Right atrium auricular region (tissue), 2 donors: ENCODE measurements at regions not wholly inside any gene's neighbourhood (a gene's known extent, or its start where the extent isn't known, plus 50 kb on each side); places are given as distances from the start of the nearest gene placed in this dataset.

Experiments
- DNase-seq: peaks from one replicate; pipeline ENCODE4 v3.0.0-alpha.2; 2019; ENCODE audit warnings: low spot score
- H3K27ac ChIP-seq, 2 donors: fragments of 200-600 bp; sonication (generic); 1 replicate in 1 of 2; 2 replicates in 1 of 2; pipeline ENCODE4 v1.5.1; 2016 to 2019
- H3K27me3 ChIP-seq, 2 donors: fragments of 200-600 bp; sonication (generic); one replicate each; pipeline versions ENCODE4 v1.5.1 to v1.6.0; 2017 to 2019
- H3K36me3 ChIP-seq: fragments of 200-600 bp; sonication (generic); one replicate; pipeline ENCODE4 v1.5.1; 2016
- H3K4me1 ChIP-seq, 2 donors: fragments of 200-600 bp; sonication (generic); one replicate each; pipeline versions ENCODE4 v1.5.1 to v1.6.0; 2017 to 2019
- H3K4me3 ChIP-seq, 2 donors: fragments of 200-600 bp; sonication (generic); 1 replicate in 1 of 2; 2 replicates in 1 of 2; pipeline ENCODE4 v1.5.1; 2017 to 2019; ENCODE audit warnings: mild to moderate bottlenecking in 1 of 2, moderate library complexity in 1 of 2
- H3K9me3 ChIP-seq, 2 donors: fragments of 200-600 bp; sonication (generic); one replicate each; pipeline ENCODE4 v1.5.1; 2019
- TF ChIP-seq, protein P1 (sequence below), 2 donors: fragments of 200-600 bp; sonication (generic); IDR thresholded peaks; one replicate each; pipeline ENCODE4 v1.5.1; 2019; ENCODE audit warnings: antibody characterized with exemption in 2 of 2

DNA sequence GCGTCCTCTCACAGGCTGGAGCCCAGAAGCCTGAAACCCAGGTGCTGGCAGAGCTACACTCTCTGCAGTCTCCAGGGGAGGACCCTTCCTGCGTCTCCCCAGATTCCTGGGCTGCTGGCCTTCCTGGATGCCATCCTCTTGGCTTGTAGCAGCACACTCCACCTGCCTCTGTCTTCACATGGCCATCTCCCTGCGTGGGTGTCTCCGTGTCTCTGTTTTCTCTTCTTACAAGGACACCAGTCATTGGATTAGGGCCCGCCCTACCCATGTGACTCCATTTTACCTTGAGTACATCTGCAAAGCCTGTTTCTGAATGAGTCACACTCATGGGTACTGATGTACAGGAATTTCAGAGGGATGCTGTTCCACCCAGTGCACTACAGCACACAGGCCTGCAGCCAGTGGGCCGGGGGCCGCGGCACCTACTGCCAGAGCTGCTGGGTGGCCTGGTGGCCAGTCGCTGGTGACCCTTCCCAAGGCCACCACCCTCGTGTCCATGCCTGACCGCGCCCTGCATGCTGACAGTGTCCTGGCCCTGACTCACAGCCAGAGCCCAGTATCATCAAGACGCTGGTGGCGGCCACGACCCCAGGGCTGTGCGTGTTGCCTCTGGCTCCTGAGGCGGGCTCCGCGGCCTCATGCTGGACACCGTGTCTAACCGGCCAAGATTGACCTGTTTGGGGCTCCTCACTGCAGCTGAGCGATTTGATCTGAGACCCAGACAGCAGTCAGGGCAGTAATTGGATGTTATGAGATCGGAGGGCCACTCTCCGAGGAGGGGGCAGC is 63.6 kb upstream of the NKX1-1 start:
- Histone ChIP-seq H3K36me3 (no peaks in the 10 kb centered on the region), H3K27ac (no peak overlapping the region), H3K9me3 (no peaks in the 10 kb centered on the region), H3K4me1 (peaks cover 0 to 13% of the 10 kb centered on the region in 2 donors), H3K4me3 (no peak overlapping the region), H3K27me3 (peaks cover 0 to 14% of the 10 kb centered on the region in 2 donors)
- TF ChIP-seq, protein P1, sequence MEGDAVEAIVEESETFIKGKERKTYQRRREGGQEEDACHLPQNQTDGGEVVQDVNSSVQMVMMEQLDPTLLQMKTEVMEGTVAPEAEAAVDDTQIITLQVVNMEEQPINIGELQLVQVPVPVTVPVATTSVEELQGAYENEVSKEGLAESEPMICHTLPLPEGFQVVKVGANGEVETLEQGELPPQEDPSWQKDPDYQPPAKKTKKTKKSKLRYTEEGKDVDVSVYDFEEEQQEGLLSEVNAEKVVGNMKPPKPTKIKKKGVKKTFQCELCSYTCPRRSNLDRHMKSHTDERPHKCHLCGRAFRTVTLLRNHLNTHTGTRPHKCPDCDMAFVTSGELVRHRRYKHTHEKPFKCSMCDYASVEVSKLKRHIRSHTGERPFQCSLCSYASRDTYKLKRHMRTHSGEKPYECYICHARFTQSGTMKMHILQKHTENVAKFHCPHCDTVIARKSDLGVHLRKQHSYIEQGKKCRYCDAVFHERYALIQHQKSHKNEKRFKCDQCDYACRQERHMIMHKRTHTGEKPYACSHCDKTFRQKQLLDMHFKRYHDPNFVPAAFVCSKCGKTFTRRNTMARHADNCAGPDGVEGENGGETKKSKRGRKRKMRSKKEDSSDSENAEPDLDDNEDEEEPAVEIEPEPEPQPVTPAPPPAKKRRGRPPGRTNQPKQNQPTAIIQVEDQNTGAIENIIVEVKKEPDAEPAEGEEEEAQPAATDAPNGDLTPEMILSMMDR (IDR thresholded peaks at IDR 0.05): no peak
- DNase-seq: no peak

GRCh38 chr4:1469043-1469442 is 62.8 kb upstream of the NKX1-1 start:
- DNase-seq: no peak
- no peak overlapping the region for H3K27ac ChIP-seq

GRCh38 chr4:1467581-1468458 is 61.6 kb upstream of the NKX1-1 start:
- H3K4me1 ChIP-seq: peaks cover 0 to 13% of the 10 kb centered on the region in 2 donors
- no peaks in the 10 kb centered on the region for H3K36me3 ChIP-seq
- no peak for DNase-seq
- H3K4me3 ChIP-seq: no peak overlapping the region
- no peaks in the 10 kb centered on the region for H3K9me3 ChIP-seq
- H3K27me3 ChIP-seq: peaks cover 0 to 14% of the 10 kb centered on the region in 2 donors
- TF ChIP-seq, protein P1 (IDR thresholded peaks at IDR 0.05): no peak
- H3K27ac ChIP-seq: no peak overlapping the region

More at GRCh38 chr4:1469043-1469442, 62.8 kb upstream of the NKX1-1 start:
- TF ChIP-seq, protein P1 (IDR thresholded peaks at IDR 0.05): no peak
- Histone ChIP-seq H3K4me3 (no peak overlapping the region), H3K36me3 (no peaks in the 10 kb centered on the region), H3K9me3 (no peaks in the 10 kb centered on the region), H3K27me3 (peaks cover 0 to 14% of the 10 kb centered on the region in 2 donors), H3K4me1 (peaks cover 0 to 13% of the 10 kb centered on the region in 2 donors)

DNA sequence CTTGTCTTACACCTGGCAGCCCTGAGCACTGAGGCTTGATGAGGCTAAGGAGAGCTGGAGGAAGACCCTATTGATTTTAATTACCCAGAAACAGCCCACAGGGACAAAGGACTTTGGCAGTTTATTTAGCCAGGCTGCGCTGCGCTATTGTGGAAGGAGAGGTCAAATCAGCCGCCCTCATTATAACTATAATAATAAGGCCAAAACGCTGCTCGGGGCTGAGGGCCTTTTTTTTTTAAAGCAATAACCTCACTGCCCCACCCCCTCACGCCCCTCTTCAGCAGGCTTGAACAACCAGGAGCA is 60.6 kb upstream of the NKX1-1 start:
- TF ChIP-seq, protein P1 (IDR thresholded peaks at IDR 0.05): no peak
- Histone ChIP-seq H3K9me3 (no peaks in the 10 kb centered on the region), H3K27me3 (peaks cover 0 to 8% of the 10 kb centered on the region in 2 donors), H3K4me3 (no peak overlapping the region), H3K4me1 (peaks cover 0 to 5% of the 10 kb centered on the region in 2 donors), H3K27ac (no peak overlapping the region), H3K36me3 (no peaks in the 10 kb centered on the region)
- no peak for DNase-seq

GRCh38 chr4:1466034-1466862 is 60.0 kb upstream of the NKX1-1 start:
- no peak overlapping the region for H3K27ac ChIP-seq
- no peak overlapping the region for H3K4me3 ChIP-seq
- TF ChIP-seq, protein P1 (IDR thresholded peaks at IDR 0.05): no peak
- no peak for DNase-seq
- H3K36me3 ChIP-seq: no peaks in the 10 kb centered on the region
- H3K4me1 ChIP-seq: no peaks in the 10 kb centered on the region
- H3K9me3 ChIP-seq: no peaks in the 10 kb centered on the region
- peaks cover 0 to 2% of the 10 kb centered on the region in 2 donors for H3K27me3 ChIP-seq
